H1 (cell line): ENCODE measurements at regions not wholly inside any gene's neighbourhood (a gene's known extent, or its start where the extent isn't known, plus 50 kb on each side); places are given as distances from the start of the nearest gene placed in this dataset.

Experiments used
- CTCF ChIA-PET: fragments of 300-600 bp; sonication (Branson Sonifier 250); formaldehyde crosslinking; loops from one replicate; lab custom pipeline; 2021; ENCODE audit not compliant: partially characterized antibody; lab: Charles Lee
- POLR2A ChIA-PET: fragments of 300-600 bp; sonication (Branson Sonifier 250); formaldehyde crosslinking; loops from one replicate; lab custom pipeline; 2021; ENCODE audit warnings: inconsistent platforms; ENCODE audit not compliant: partially characterized antibody; lab: Charles Lee
- DNase-seq, 2 experiments: peaks; one replicate each; pipeline versions ENCODE4 v3.0.0 to v3.0.0-alpha.2; 2010 to 2022; ENCODE audit warnings: low spot score in 2 of 2, low read depth in 1 of 2, mixed read lengths in 1 of 2
- FAIRE-seq: peaks from 2 replicates; lab custom pipeline; 2011; peaks lifted over from hg19 to GRCh38; lab: Jason Lieb, UNC
- H2AFZ ChIP-seq: 2 replicates; pipeline ENCODE4 v1.8.1; 2012; ENCODE audit warnings: low read length, inconsistent platforms
- H2AK5ac ChIP-seq: 2 replicates; pipeline ENCODE4 v1.6.1; 2013; ENCODE audit warnings: low read depth, low read length
- H2BK120ac ChIP-seq: replicated peaks from 2 replicates; pipeline ENCODE3; 2013; ENCODE audit warnings: low read depth, low read length, inconsistent platforms
- H2BK12ac ChIP-seq: 2 replicates; pipeline ENCODE4 v1.6.1; 2013; ENCODE audit warnings: low read depth, low read length
- H2BK15ac ChIP-seq: 2 replicates; pipeline ENCODE4 v1.6.1; 2013; ENCODE audit warnings: low read length
- H2BK20ac ChIP-seq: 2 replicates; pipeline ENCODE4 v1.6.1; 2013; ENCODE audit warnings: low read length
- H2BK5ac ChIP-seq: 2 replicates; pipeline ENCODE4 v1.6.1; 2013; ENCODE audit warnings: low read depth, low read length
- H3K14ac ChIP-seq: 2 replicates; pipeline ENCODE4 v1.6.1; 2013; ENCODE audit warnings: inconsistent platforms; ENCODE audit not compliant: insufficient read length
- H3K18ac ChIP-seq: 2 replicates; pipeline ENCODE4 v1.6.1; 2013; ENCODE audit warnings: low read length; ENCODE audit errors: extremely low read depth
- H3K23ac ChIP-seq: 2 replicates; pipeline ENCODE4 v1.6.1; 2013; ENCODE audit warnings: inconsistent platforms; ENCODE audit not compliant: insufficient read length
- H3K23me2 ChIP-seq: 2 replicates; pipeline ENCODE4 v1.6.1; 2013; ENCODE audit warnings: low read depth, low read length
- H3K27ac ChIP-seq: 2 replicates; pipeline ENCODE4 v1.6.1; 2011; ENCODE audit warnings: low read depth, low read length, inconsistent platforms
- H3K27me3 ChIP-seq, 4 experiments: replicated peaks in 1 of 4; 1 replicate in 1 of 4; 2 replicates in 3 of 4; pipeline versions ENCODE4 v1.6.1 to v1.8.1; 2011 to 2013; ENCODE audit warnings: low read length in 3 of 4, mild to moderate bottlenecking in 3 of 4, inconsistent platforms in 2 of 4, mixed read lengths in 2 of 4, moderate library complexity in 1 of 4; ENCODE audit not compliant: control insufficient read depth in 3 of 4, insufficient read depth in 3 of 4; ENCODE audit errors: extremely low read depth in 1 of 4
- H3K36me3 ChIP-seq, 4 experiments: 2 replicates each; pipeline versions ENCODE4 v1.6.1 to v1.8.1; 2011 to 2013; ENCODE audit warnings: mild to moderate bottlenecking in 4 of 4, low read length in 3 of 4, moderate library complexity in 2 of 4, control low read depth in 1 of 4, inconsistent platforms in 1 of 4; ENCODE audit not compliant: insufficient read depth in 4 of 4, control insufficient read depth in 2 of 4
- H3K4ac ChIP-seq: replicated peaks from 2 replicates; pipeline ENCODE3; 2013; ENCODE audit warnings: low read length, low read depth, mixed read lengths, inconsistent platforms; ENCODE audit not compliant: insufficient read length
- H3K4me1 ChIP-seq, 4 experiments: replicated peaks in 1 of 4; 1 replicate in 1 of 4; 2 replicates in 3 of 4; pipeline versions ENCODE4 v1.6.1 to v1.8.1; 2011 to 2013; ENCODE audit warnings: low read length in 3 of 4, inconsistent platforms in 2 of 4, mixed read lengths in 1 of 4; ENCODE audit not compliant: insufficient read depth in 4 of 4, control insufficient read depth in 3 of 4
- H3K4me2 ChIP-seq, 2 experiments: 2 replicates each; pipeline versions ENCODE4 v1.6.1 to v1.8.1; 2011 to 2013; ENCODE audit warnings: low read depth in 2 of 2, low read length in 2 of 2, control low read depth in 1 of 2, inconsistent platforms in 1 of 2, mild to moderate bottlenecking in 1 of 2; ENCODE audit not compliant: insufficient read depth in 1 of 2
- H3K4me3 ChIP-seq, 4 experiments: fragments of 200-600, 300-600 bp in 1 of 4; sonication (generic), shearing (Covaris generic), sonication (Bioruptor Twin) in 1 of 4; 2 replicates each; pipeline versions ENCODE4 v1.5.1 to v1.8.1; 2011 to 2016; ENCODE audit warnings: low read length in 4 of 4, low read depth in 3 of 4, control low read depth in 2 of 4, inconsistent platforms in 2 of 4, mild to moderate bottlenecking in 2 of 4, mixed read lengths in 1 of 4, moderate library complexity in 1 of 4; ENCODE audit not compliant: insufficient read depth in 2 of 4; ENCODE audit errors: extremely low read depth in 1 of 4
- H3K56ac ChIP-seq: replicated peaks from 2 replicates; pipeline ENCODE3; 2013; ENCODE audit warnings: low read depth, mild to moderate bottlenecking, mixed read lengths, low read length, inconsistent platforms; ENCODE audit not compliant: insufficient read length
- H3K79me1 ChIP-seq: 2 replicates; pipeline ENCODE4 v1.6.1; 2013; ENCODE audit warnings: low read depth, low read length, control low read depth
- H3K79me2 ChIP-seq, 2 experiments: 2 replicates each; pipeline versions ENCODE4 v1.6.1 to v1.8.1; 2012 to 2013; ENCODE audit warnings: low read length in 2 of 2, mild to moderate bottlenecking in 2 of 2, inconsistent platforms in 1 of 2; ENCODE audit not compliant: insufficient read depth in 2 of 2, control insufficient read depth in 1 of 2
- H3K9ac ChIP-seq, 4 experiments: replicated peaks in 1 of 4; 1 replicate in 1 of 4; 2 replicates in 3 of 4; pipeline versions ENCODE4 v1.6.1 to v1.8.1; 2011 to 2013; ENCODE audit warnings: low read depth in 3 of 4, low read length in 3 of 4, control low read depth in 2 of 4, mild to moderate bottlenecking in 2 of 4, moderate library complexity in 2 of 4, inconsistent platforms in 1 of 4; ENCODE audit errors: extremely low read depth in 1 of 4
- H3K9me3 ChIP-seq, 2 experiments: 2 replicates each; pipeline versions ENCODE4 v1.6.1 to v1.8.1; 2012 to 2013; ENCODE audit warnings: mild to moderate bottlenecking in 2 of 2, moderate library complexity in 2 of 2, control low read depth in 1 of 2, inconsistent platforms in 1 of 2, low read depth in 1 of 2, low read length in 1 of 2, mixed read lengths in 1 of 2; ENCODE audit not compliant: insufficient read depth in 2 of 2
- H4K20me1 ChIP-seq, 2 experiments: replicated peaks in 1 of 2; 2 replicates each; pipeline versions ENCODE3 to v1.8.1; 2011 to 2013; ENCODE audit warnings: inconsistent platforms in 2 of 2, low read length in 2 of 2, mild to moderate bottlenecking in 1 of 2; ENCODE audit not compliant: insufficient read depth in 2 of 2, control insufficient read depth in 1 of 2
- H4K5ac ChIP-seq: 2 replicates; pipeline ENCODE4 v1.6.1; 2013; ENCODE audit warnings: low read length, low read depth, mixed read lengths, inconsistent platforms; ENCODE audit not compliant: insufficient read length
- H4K8ac ChIP-seq: 2 replicates; pipeline ENCODE4 v1.8.0; 2013; ENCODE audit warnings: mild to moderate bottlenecking, moderate library complexity, low read length, inconsistent platforms; ENCODE audit not compliant: insufficient read depth; ENCODE audit errors: extremely low read depth
- H4K91ac ChIP-seq: replicated peaks from 2 replicates; pipeline ENCODE3; 2013; ENCODE audit warnings: low read length, mixed read lengths, inconsistent platforms; ENCODE audit not compliant: insufficient read length
- EZH2 ChIP-seq: fragments of 200-600 bp; sonication (generic); IDR thresholded peaks from 2 replicates; pipeline ENCODE4 v1.7.1; 2012; ENCODE audit warnings: low read depth, mild to moderate bottlenecking, moderate library complexity, low read length, inconsistent platforms; ENCODE audit not compliant: severe bottlenecking
- KDM1A ChIP-seq: fragments of 200-600, 300-600 bp; sonication (generic); IDR thresholded peaks from 2 replicates; pipeline ENCODE4 v1.7.1; 2016; ENCODE audit warnings: mild to moderate bottlenecking, low read length, borderline replicate concordance
- WGBS, 2 experiments: shearing (Covaris generic) in 1 of 2; methylation state at CpG; one replicate each; pipeline versions ENCODE4 v1.1.6 to v1.1.7; 2013 to 2015; ENCODE audit warnings: low lambda C conversion rate in 2 of 2, mixed read lengths in 2 of 2, inconsistent platforms in 1 of 2, low coverage in 1 of 2, missing lambda C conversion rate in 1 of 2; ENCODE audit not compliant: insufficient replicate concordance in 2 of 2, insufficient coverage in 1 of 2, insufficient read length in 1 of 2; ENCODE audit errors: extremely low coverage in 1 of 2, missing lambda C conversion rate in 1 of 2; 5-methylcytosine and 5-hydroxymethylcytosine counted together
- TF ChIP-seq, protein P1 (sequence below): IDR thresholded peaks from 2 replicates; pipeline ENCODE4 v1.6.1; 2011; ENCODE audit warnings: low read length, improper control_type of control experiment
- TF ChIP-seq, protein P2 (sequence below): IDR thresholded peaks from 2 replicates; pipeline ENCODE4 v1.6.1; 2011; ENCODE audit warnings: low read depth, mild to moderate bottlenecking, low read length; ENCODE audit not compliant: insufficient read depth

DNA sequence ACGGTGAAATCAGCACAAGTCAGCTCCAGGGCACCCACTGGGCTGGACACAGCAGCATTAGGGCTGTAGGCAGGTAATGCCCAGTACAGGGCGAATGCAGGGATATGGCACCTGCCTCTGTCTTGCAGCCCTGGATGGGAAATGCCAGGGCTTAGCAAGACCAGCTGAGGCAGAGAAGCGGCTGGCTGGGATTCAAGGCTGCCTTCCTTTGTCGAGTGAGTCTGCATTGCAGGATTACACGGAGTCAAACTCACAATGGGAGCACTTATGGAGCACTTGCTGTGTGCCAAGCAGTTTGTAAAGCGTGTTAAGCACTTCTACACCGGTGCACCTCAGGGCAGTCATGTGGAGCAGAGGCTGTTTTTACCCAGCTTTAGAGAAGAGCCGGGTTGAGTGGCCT, 87.3 kb upstream of the HDAC4 start:
- FAIRE-seq = no peak
- no peak overlapping the region for H2BK20ac ChIP-seq
- TF ChIP-seq EZH2 = no peak
- TF ChIP-seq, protein P1, sequence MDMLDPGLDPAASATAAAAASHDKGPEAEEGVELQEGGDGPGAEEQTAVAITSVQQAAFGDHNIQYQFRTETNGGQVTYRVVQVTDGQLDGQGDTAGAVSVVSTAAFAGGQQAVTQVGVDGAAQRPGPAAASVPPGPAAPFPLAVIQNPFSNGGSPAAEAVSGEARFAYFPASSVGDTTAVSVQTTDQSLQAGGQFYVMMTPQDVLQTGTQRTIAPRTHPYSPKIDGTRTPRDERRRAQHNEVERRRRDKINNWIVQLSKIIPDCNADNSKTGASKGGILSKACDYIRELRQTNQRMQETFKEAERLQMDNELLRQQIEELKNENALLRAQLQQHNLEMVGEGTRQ = no peak
- no peak for TF ChIP-seq KDM1A
- TF ChIP-seq, protein P2, sequence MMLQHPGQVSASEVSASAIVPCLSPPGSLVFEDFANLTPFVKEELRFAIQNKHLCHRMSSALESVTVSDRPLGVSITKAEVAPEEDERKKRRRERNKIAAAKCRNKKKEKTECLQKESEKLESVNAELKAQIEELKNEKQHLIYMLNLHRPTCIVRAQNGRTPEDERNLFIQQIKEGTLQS = no peak

More for the DNA sequence above, 87.3 kb upstream of the HDAC4 start:
- H3K4me3 ChIP-seq = no peak overlapping the region
- H4K5ac ChIP-seq = no peak overlapping the region
- H2BK15ac ChIP-seq = no peak overlapping the region
- no peak overlapping the region for H2BK12ac ChIP-seq
- no peaks in the 10 kb centered on the region for H4K20me1 ChIP-seq
- no peak overlapping the region for H4K8ac ChIP-seq
- H3K27me3 ChIP-seq = no peaks in the 10 kb centered on the region
- H4K91ac ChIP-seq = no peak overlapping the region
- H3K56ac ChIP-seq = no peak overlapping the region
- no peak overlapping the region for H3K27ac ChIP-seq
- H2BK120ac ChIP-seq = no peak overlapping the region
- H3K18ac ChIP-seq = no peak overlapping the region
- H3K9me3 ChIP-seq = no peaks in the 10 kb centered on the region; a peak in 1 of 4 replicates
- POLR2A ChIA-PET = interaction anchor here (0.6 kb wide), 1 partner anchor 266 kb away, joined by 3 read pairs; no protein-coding TSS in a partner anchor
- H3K4me2 ChIP-seq = no peak overlapping the region
- H3K79me2 ChIP-seq = no peaks in the 10 kb centered on the region
- no peaks in the 10 kb centered on the region for H3K79me1 ChIP-seq
- no peak overlapping the region for H3K14ac ChIP-seq
- 85% methylated on average over 8 of the region's 8 CpGs; no CpG with 5 or more reads in 1 of the 2 experiments for WGBS, 2 experiments
- no peak overlapping the region for H3K9ac ChIP-seq
- no peak overlapping the region for H3K23ac ChIP-seq
- no peak overlapping the region for H2AK5ac ChIP-seq
- CTCF ChIA-PET = no interaction called here
- no peak overlapping the region for H2BK5ac ChIP-seq
- no peak for DNase-seq
- no peak overlapping the region for H3K4ac ChIP-seq
- H2AFZ ChIP-seq = no peak overlapping the region
- no peaks in the 10 kb centered on the region; a peak in 1 of 7 replicates for H3K4me1 ChIP-seq
- no peaks in the 10 kb centered on the region for H3K36me3 ChIP-seq
- peaks cover 3% of the 10 kb centered on the region; the same call in 1 of the 2 replicates for H3K23me2 ChIP-seq
